Caco-2 (cell line): ENCODE measurements at regions not wholly inside any gene's neighbourhood (a gene's known extent, or its start where the extent isn't known, plus 50 kb on each side); places are given as distances from the start of the nearest gene placed in this dataset.

Experiments used
- BruUV-seq: library from RNA; stranded (reverse); fragments of 400-500 nt; replicated peaks from 2 replicates; lab custom pipeline; 2021; lab: Mats Ljungman, UMichigan
- CTCF ChIA-PET: fragments of 300-600 bp; sonication (Branson Sonifier 250); formaldehyde crosslinking; loops from one replicate; lab custom pipeline; 2022; ENCODE audit warnings: antibody characterized with exemption; lab: Charles Lee
- POLR2A ChIA-PET: fragments of 300-600 bp; sonication (Branson Sonifier 250); formaldehyde crosslinking; loops from one replicate; lab custom pipeline; 2022; ENCODE audit warnings: antibody characterized with exemption; lab: Charles Lee
- DNase-seq, 2 experiments: peaks; one replicate each; pipeline versions ENCODE4 v3.0.0 to v3.0.0-alpha.2; 2020 to 2022
- H3K27me3 ChIP-seq: replicated peaks from 2 replicates; pipeline ENCODE4 v1.6.0; 2011; ENCODE audit warnings: low read length; ENCODE audit not compliant: control insufficient read depth, insufficient read depth
- H3K36me3 ChIP-seq: 2 replicates; pipeline ENCODE4 v1.5.1; 2011; ENCODE audit warnings: low read length; ENCODE audit not compliant: control insufficient read depth, insufficient read depth
- H3K4me1 ChIP-seq: fragments of 250-450 bp; sonication (Bioruptor Pico); 2 replicates; pipeline ENCODE4 v1.5.1; 2020; ENCODE audit warnings: mild to moderate bottlenecking
- H3K4me3 ChIP-seq: 2 replicates; pipeline ENCODE4 v1.5.1; 2011; ENCODE audit warnings: low read depth, mild to moderate bottlenecking, control low read depth, low read length
- H3K9me3 ChIP-seq: fragments of 250-450 bp; sonication (Bioruptor Pico); 2 replicates; pipeline ENCODE4 v1.5.1; 2020; ENCODE audit warnings: mild to moderate bottlenecking, moderate library complexity
- H3K27ac Mint-ChIP-seq: one replicate; pipeline ENCODE4 v1.8.0; 2022; ENCODE audit warnings: mixed read lengths; ENCODE audit not compliant: unreplicated experiment
- H3K27me3 Mint-ChIP-seq: one replicate; pipeline ENCODE4 v1.8.0; 2022; ENCODE audit warnings: mixed read lengths; ENCODE audit not compliant: insufficient read depth, unreplicated experiment
- H3K36me3 Mint-ChIP-seq: one replicate; pipeline ENCODE4 v1.8.0; 2022; ENCODE audit warnings: mild to moderate bottlenecking, mixed read lengths; ENCODE audit not compliant: insufficient read depth, unreplicated experiment
- H3K4me1 Mint-ChIP-seq: one replicate; pipeline ENCODE4 v1.8.0; 2022; ENCODE audit warnings: low read depth, mixed read lengths; ENCODE audit not compliant: unreplicated experiment
- H3K4me3 Mint-ChIP-seq: one replicate; pipeline ENCODE4 v1.8.0; 2022; ENCODE audit warnings: mild to moderate bottlenecking, moderate library complexity, mixed read lengths; ENCODE audit not compliant: unreplicated experiment
- H3K9me3 Mint-ChIP-seq: one replicate; pipeline ENCODE4 v1.8.0; 2022; ENCODE audit warnings: mixed read lengths; ENCODE audit not compliant: unreplicated experiment
- intact Hi-C: fragments of 100-400 bp; cut with micrococcal nuclease; formaldehyde crosslinking; loops from one replicate; pipeline ENCODE4 v1.10.0; 2022; ENCODE audit not compliant: unreplicated experiment
- TF ChIP-seq, protein P1 (sequence below), 2 experiments: fragments of 200-600 bp in 1 of 2; IDR thresholded peaks; 1 replicate in 1 of 2; 2 replicates in 1 of 2; pipeline versions ENCODE4 v1.5.1 to v1.8.0; 2011 to 2022; ENCODE audit warnings: antibody characterized with exemption in 1 of 2, control low read depth in 1 of 2, inconsistent platforms in 1 of 2, low read depth in 1 of 2, low read length in 1 of 2, mild to moderate bottlenecking in 1 of 2, moderate library complexity in 1 of 2; ENCODE audit not compliant: insufficient read depth in 1 of 2, severe bottlenecking in 1 of 2, unreplicated experiment in 1 of 2

DNA sequence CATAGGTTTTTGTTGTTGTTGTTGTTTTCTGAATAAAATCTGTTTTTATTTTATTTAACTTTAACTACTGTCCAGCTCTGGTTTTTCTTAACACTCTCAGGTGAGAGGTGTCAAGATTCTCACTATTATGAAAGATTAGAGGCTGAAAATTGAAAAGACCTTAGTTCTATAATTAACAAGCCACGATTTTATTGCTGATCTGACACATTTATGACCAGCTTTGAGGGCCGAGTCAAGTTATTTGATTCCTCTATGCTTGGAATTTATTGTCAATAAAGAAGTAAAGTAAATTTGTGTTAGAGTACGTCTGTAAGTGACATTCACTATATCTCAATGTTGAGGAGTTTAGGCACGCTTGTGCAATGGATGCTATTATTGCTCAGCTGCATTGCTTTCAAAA, 808.8 kb downstream of the GALC start:
- no peaks in the 10 kb centered on the region for H3K4me1 Mint-ChIP-seq
- H3K4me1 ChIP-seq = no peaks in the 10 kb centered on the region
- intact Hi-C loops = no loop called here
- ChIA-PET CTCF (no interaction called here), POLR2A (no interaction called here)
- H3K27me3 Mint-ChIP-seq = peaks cover 6% of the 10 kb centered on the region
- H3K4me3 ChIP-seq = no peak overlapping the region
- H3K9me3 Mint-ChIP-seq = no peaks in the 10 kb centered on the region
- no peak overlapping the region for H3K4me3 Mint-ChIP-seq
- no peaks in the 10 kb centered on the region for H3K27me3 ChIP-seq
- TF ChIP-seq, protein P1, sequence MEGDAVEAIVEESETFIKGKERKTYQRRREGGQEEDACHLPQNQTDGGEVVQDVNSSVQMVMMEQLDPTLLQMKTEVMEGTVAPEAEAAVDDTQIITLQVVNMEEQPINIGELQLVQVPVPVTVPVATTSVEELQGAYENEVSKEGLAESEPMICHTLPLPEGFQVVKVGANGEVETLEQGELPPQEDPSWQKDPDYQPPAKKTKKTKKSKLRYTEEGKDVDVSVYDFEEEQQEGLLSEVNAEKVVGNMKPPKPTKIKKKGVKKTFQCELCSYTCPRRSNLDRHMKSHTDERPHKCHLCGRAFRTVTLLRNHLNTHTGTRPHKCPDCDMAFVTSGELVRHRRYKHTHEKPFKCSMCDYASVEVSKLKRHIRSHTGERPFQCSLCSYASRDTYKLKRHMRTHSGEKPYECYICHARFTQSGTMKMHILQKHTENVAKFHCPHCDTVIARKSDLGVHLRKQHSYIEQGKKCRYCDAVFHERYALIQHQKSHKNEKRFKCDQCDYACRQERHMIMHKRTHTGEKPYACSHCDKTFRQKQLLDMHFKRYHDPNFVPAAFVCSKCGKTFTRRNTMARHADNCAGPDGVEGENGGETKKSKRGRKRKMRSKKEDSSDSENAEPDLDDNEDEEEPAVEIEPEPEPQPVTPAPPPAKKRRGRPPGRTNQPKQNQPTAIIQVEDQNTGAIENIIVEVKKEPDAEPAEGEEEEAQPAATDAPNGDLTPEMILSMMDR (IDR thresholded peaks at IDR 0.05; ENCODE audit: insufficient read depth in 1 of 2, low read depth in 1 of 2, low read length in 1 of 2, severe bottlenecking in 1 of 2, unreplicated experiment in 1 of 2) = no peak
- H3K36me3 Mint-ChIP-seq = no peaks in the 10 kb centered on the region
- no TSS peak for BruUV-seq
- no peak overlapping the region for H3K27ac Mint-ChIP-seq
- DNase-seq = no peak
- H3K36me3 ChIP-seq = no peaks in the 10 kb centered on the region
- H3K9me3 ChIP-seq = no peaks in the 10 kb centered on the region

DNA sequence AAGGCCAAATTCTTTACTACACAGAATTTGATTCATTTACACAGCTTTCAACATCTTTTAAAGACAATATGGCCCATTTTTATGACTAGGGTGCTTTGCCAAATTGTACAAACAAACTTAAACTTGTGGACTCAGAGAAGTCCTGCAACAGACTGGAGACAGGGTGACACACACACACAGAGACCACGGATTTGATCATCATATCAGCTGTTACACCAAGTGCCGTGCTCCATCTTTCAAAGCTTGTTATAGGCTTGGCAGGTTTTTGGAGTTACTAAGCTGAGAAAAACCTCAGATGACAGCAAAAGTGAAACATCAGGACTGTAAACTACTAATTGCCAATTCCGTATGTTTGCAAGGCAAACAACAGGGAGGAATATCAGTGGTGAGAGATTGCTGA, 811.7 kb downstream of the GALC start:
- CTCF ChIA-PET = no interaction called here
- POLR2A ChIA-PET = no interaction called here
- no peaks in the 10 kb centered on the region for H3K27me3 Mint-ChIP-seq
- Histone ChIP-seq H3K4me3 (no peak overlapping the region), H3K36me3 (no peaks in the 10 kb centered on the region), H3K9me3 (no peaks in the 10 kb centered on the region), H3K4me1 (no peaks in the 10 kb centered on the region), H3K27me3 (no peaks in the 10 kb centered on the region)
- DNase-seq = no peak
- no peak overlapping the region for H3K27ac Mint-ChIP-seq
- intact Hi-C loops = no loop called here
- no TSS peak for BruUV-seq
- no peaks in the 10 kb centered on the region for H3K9me3 Mint-ChIP-seq
- no peaks in the 10 kb centered on the region for H3K36me3 Mint-ChIP-seq
- H3K4me1 Mint-ChIP-seq = no peaks in the 10 kb centered on the region
- TF ChIP-seq, protein P1 (IDR thresholded peaks at IDR 0.05; ENCODE audit: insufficient read depth in 1 of 2, low read depth in 1 of 2, low read length in 1 of 2, severe bottlenecking in 1 of 2, unreplicated experiment in 1 of 2) = no peak
- no peak overlapping the region for H3K4me3 Mint-ChIP-seq

DNA sequence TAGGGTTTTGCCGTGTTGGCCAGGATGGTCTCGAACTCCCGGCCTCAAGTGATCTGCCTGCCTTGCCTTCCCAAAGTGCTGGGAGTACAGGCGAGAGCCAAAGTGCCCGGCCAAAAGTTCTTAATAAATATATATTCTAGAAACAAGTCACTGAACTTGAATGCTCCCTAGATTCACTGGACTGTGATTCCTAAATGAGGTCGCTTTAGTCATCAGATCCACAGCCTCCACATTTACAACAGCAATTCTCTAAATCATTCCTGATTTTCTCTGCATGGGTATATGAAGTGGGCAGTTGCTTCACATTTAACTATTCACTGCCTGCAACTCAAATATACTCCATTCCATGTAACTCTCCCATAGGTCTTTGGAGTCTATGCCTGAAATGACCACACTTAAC, 813.0 kb downstream of the GALC start:
- Histone ChIP-seq H3K4me1 (no peaks in the 10 kb centered on the region), H3K27me3 (no peaks in the 10 kb centered on the region), H3K4me3 (no peak overlapping the region), H3K36me3 (no peaks in the 10 kb centered on the region), H3K9me3 (no peaks in the 10 kb centered on the region)
- ChIA-PET POLR2A (no interaction called here), CTCF (no interaction called here)
- no peak for DNase-seq
- Mint-ChIP-seq H3K27ac (no peak overlapping the region), H3K9me3 (no peaks in the 10 kb centered on the region), H3K4me1 (no peaks in the 10 kb centered on the region), H3K36me3 (no peaks in the 10 kb centered on the region), H3K27me3 (no peaks in the 10 kb centered on the region), H3K4me3 (no peak overlapping the region)
- TF ChIP-seq, protein P1 (IDR thresholded peaks at IDR 0.05; ENCODE audit: insufficient read depth in 1 of 2, low read depth in 1 of 2, low read length in 1 of 2, severe bottlenecking in 1 of 2, unreplicated experiment in 1 of 2) = no peak
- BruUV-seq = no TSS peak
- intact Hi-C loops = no loop called here
